ENCODE measurements at regions not wholly inside any gene's neighbourhood (a gene's known extent, or its start where the extent isn't known, plus 50 kb on each side); places are given as distances from the start of the nearest gene placed in this dataset.

DNA sequence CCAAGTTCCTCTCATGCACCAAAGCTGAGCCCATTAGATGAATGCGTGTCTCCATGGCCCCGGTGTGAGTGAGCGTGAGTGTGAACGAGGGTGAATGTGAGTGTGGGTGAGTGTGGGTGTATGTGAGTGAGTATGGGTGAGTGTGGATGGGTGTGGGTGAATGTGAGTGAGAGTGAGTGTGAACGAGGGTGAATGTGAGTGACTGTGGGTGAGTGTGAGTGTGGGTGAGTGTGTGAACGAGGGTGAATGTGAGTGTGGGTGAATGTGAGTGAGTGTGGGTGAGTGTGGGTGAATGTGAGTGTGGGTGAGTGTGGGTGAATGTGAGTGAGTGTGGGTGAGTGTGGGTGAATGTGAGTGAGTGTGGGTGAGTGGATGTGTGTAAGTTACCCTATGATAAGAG is 1521.8 kb upstream of the TENM3 start:
- no peaks in the 10 kb centered on the region for H3K4me1 ChIP-seq (ENCODE audit: control insufficient read depth in 1 of 2, insufficient read depth in 2 of 2, low read length in 2 of 2)
- intact Hi-C loops (cut with micrococcal nuclease): no loop called here
- Mint-ChIP-seq H3K9me3 (peaks cover 0 to 9% (median 2%) of the 10 kb centered on the region in 7 donors), H3K36me3 (no peaks in the 10 kb centered on the region), H3K4me1 (no peaks in the 10 kb centered on the region), H3K27ac (no peak overlapping the region), H3K27me3 (ENCODE audit: low read depth in 3 of 3) (no peaks in the 10 kb centered on the region), H3K4me3 (no peak overlapping the region)
- 72% methylated on average over 4 of the region's 6 CpGs for WGBS (ENCODE audit: insufficient coverage)
- DNase-seq: no peak
- H3K9me3 ChIP-seq (replicated peaks in 1 of 2; ENCODE audit: control insufficient read depth in 1 of 2, insufficient read depth in 1 of 2, low read length in 2 of 2): peaks cover 0 to 8% of the 10 kb centered on the region in 2 donors
- H3K27ac ChIP-seq (ENCODE audit: low read depth in 1 of 2, low read length in 2 of 2): no peak overlapping the region
- H2AFZ ChIP-seq (ENCODE audit: insufficient read depth, low read depth, low read length, poor library complexity, severe bottlenecking): no peak overlapping the region
- no peaks in the 10 kb centered on the region for H3K36me3 ChIP-seq (replicated peaks in 1 of 2; ENCODE audit: control insufficient read depth in 1 of 2, insufficient read depth in 2 of 2, low read length in 2 of 2)
- no peak overlapping the region for H3K4me2 ChIP-seq (replicated peaks; ENCODE audit: extremely low read depth, low read length, poor library complexity, severe bottlenecking)
- no peaks in the 10 kb centered on the region for H3K27me3 ChIP-seq (ENCODE audit: control insufficient read depth in 2 of 2, insufficient read depth in 2 of 2, low read length in 2 of 2)
- H3K79me2 ChIP-seq (ENCODE audit: insufficient read depth, low read length): no peaks in the 10 kb centered on the region
- no peak for TF ChIP-seq CTCF (IDR thresholded peaks at IDR 0.05)
- H3K4me3 ChIP-seq (replicated peaks in 1 of 3; ENCODE audit: low read depth in 2 of 3, low read length in 3 of 3): no peak overlapping the region
- no peak overlapping the region for H3K9ac ChIP-seq (ENCODE audit: insufficient read depth, low read length, poor library complexity, severe bottlenecking)
- no peaks in the 10 kb centered on the region for H4K20me1 ChIP-seq (ENCODE audit: insufficient read depth, low read length)

- H3K4me1 ChIP-seq (ENCODE audit: control insufficient read depth in 1 of 2, insufficient read depth in 2 of 2, low read length in 2 of 2): no peaks in the 10 kb centered on the region
- intact Hi-C loops (cut with micrococcal nuclease): no loop called here
- no peak overlapping the region for H2AFZ ChIP-seq (ENCODE audit: insufficient read depth, low read depth, low read length, poor library complexity, severe bottlenecking)
- no peak overlapping the region for H3K4me3 ChIP-seq (replicated peaks in 1 of 3; ENCODE audit: low read depth in 2 of 3, low read length in 3 of 3)
- no peak overlapping the region for H3K27ac ChIP-seq (ENCODE audit: low read depth in 1 of 2, low read length in 2 of 2)
- peaks cover 0 to 2% (median 0%) of the 10 kb centered on the region in 3 donors for H3K27me3 Mint-ChIP-seq (ENCODE audit: low read depth in 3 of 3)
- H3K4me2 ChIP-seq (replicated peaks; ENCODE audit: extremely low read depth, low read length, poor library complexity, severe bottlenecking): no peak overlapping the region
- no peak overlapping the region for H3K4me3 Mint-ChIP-seq
- no peaks in the 10 kb centered on the region for H3K36me3 ChIP-seq (replicated peaks in 1 of 2; ENCODE audit: control insufficient read depth in 1 of 2, insufficient read depth in 2 of 2, low read length in 2 of 2)
- H3K9me3 Mint-ChIP-seq: peaks cover 0 to 5% (median 4%) of the 10 kb centered on the region in 7 donors
- H3K79me2 ChIP-seq (ENCODE audit: insufficient read depth, low read length): no peaks in the 10 kb centered on the region
- H3K36me3 Mint-ChIP-seq: no peaks in the 10 kb centered on the region
- no peak overlapping the region for H3K9ac ChIP-seq (ENCODE audit: insufficient read depth, low read length, poor library complexity, severe bottlenecking)
- no peak overlapping the region for H3K27ac Mint-ChIP-seq
- no peaks in the 10 kb centered on the region for H3K27me3 ChIP-seq (ENCODE audit: control insufficient read depth in 2 of 2, insufficient read depth in 2 of 2, low read length in 2 of 2)
- no peaks in the 10 kb centered on the region for H4K20me1 ChIP-seq (ENCODE audit: insufficient read depth, low read length)
- H3K9me3 ChIP-seq (replicated peaks in 1 of 2; ENCODE audit: control insufficient read depth in 1 of 2, insufficient read depth in 1 of 2, low read length in 2 of 2): no peaks in the 10 kb centered on the region
- no peak for DNase-seq
- TF ChIP-seq CTCF (IDR thresholded peaks at IDR 0.05): no peak
- 100% methylated on average over 1 of the region's 6 CpGs for WGBS (ENCODE audit: insufficient coverage)
- no peaks in the 10 kb centered on the region for H3K4me1 Mint-ChIP-seq
Measured at GRCh38 chr4:180726611-180727010, 1516.6 kb upstream of the TENM3 start.

All from CD14-positive monocyte (primary cell).